ENCODE measurements at regions not wholly inside any gene's neighbourhood (a gene's known extent, or its start where the extent isn't known, plus 50 kb on each side); places are given as distances from the start of the nearest gene placed in this dataset.

DNA sequence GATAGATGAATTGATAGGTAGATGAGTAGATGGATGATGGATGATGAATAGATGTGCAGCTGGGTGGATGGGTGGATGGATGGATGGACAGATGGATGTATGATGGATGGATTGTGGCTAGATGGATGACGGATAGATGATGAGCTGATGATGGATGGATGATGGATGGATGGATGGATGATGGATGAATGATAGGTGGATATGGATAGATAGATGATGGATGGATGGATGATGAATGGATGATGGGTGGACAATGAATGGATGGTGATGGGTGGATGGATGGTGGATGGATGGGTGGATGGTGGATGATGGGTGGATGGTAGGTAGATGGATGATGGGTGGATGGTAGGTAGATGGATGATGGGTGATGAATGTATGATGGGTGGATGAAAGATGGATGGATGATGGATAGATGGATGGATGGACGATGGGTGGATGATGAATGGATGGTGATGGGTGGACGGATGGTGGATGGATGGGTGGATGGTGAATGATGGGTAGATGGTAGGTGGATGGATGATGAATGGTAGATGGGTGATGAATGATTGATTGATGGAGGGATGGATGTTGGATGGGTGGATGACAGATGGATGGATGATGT is 1261.7 kb downstream of the BRD1 start:
- no peak for DNase-seq

DNA sequence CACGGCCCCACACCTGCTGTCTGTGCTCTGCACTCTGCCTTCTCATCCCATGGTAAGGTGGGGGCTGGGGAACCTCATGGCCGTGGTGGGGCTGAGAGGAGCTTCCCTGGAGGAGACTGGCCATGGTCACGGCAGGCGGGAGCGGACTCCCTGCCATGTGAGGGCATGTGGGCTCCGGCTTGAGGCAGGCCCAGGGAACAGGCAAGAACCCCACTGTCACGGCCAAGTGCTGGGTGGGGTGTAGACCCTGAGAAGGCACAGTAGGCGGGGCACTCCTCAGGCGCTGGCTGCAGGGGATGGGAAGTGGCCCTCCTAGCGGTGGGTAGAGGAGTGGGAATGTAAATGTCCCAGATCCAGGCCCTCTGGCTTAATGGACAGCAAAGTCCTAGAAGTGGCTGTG is 1262.7 kb downstream of the BRD1 start:
- no peak for DNase-seq

DNA sequence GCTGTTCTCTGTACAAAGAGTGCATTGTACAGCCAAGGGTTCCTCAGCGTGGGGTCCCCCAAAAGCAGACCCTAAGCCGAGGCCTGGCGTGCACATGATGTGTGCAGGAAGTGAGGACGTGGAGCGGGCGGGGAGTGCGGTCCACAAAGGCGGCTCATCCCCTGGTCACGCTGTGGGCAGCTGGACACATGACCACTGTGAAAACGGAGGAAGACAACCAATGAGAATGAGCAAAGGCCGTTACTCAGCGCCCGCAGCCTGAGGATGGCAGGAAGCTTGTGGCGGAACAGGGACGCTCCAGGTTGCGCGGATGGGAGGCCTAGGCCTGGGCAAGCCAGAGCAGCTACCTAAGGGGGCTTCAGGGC is 1263.7 kb downstream of the BRD1 start:
- no peak for DNase-seq

DNA sequence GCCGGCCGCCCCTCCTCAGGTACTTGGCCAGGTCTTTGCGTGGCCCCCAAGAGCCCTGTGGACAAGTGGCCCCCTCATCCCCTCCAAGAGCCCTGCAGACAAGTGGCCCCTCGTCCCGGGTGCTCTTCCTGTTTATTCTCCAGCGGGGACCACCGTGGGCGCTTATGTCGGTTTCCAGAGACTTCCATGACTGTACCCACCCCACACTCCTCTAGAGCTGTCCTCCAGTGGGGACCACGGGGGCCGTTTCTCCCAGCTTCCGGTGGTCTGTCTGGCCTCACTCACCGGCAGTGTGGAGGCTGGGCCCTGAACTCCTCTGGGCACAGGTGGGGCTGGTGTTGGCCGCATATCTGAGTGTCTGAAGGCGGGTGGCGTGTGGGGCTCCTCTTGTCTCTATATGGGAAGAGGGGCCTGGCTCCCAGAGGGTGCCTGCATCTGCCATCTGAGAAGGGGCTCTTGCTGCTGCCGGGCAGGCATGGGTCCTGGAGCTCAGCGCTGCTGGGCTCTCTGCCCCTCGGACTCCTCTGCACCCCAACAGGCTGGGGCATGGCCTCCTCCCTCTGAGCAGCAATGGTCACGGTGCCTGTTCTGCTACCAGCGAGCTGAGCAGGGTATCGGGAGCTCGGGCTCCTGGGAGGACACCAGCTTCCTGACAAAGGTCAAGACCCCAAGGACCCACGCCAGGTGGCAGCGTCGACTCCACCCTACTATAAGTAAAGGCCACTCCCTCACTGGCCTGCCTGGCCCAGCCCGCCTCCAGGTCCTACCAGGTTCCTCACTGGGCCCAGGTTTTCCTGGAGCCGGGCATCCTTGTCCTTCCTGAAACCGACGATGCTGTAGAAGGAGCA is 1264.3 kb downstream of the BRD1 start:
- no peak for DNase-seq

DNA sequence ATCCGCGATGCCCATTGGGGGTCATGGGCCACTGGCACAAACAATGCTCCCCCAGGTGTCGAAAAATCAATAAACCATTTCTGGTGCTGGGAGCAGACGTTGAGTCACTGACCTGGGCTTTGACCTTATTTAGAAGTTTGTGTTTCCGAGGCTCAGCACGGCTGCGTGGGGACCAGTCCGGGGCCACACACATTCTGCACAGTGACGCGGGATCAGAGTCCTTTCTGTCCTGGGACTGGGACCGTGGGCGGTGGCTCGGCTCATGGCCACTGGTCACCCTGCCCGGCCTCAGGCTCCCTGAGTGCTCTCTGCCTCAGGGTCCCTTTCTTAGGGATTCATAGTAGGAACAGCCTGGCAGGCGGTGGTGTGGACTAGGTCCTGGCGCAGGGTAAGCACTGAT is 1266.0 kb downstream of the BRD1 start:
- no peak for DNase-seq

DNA sequence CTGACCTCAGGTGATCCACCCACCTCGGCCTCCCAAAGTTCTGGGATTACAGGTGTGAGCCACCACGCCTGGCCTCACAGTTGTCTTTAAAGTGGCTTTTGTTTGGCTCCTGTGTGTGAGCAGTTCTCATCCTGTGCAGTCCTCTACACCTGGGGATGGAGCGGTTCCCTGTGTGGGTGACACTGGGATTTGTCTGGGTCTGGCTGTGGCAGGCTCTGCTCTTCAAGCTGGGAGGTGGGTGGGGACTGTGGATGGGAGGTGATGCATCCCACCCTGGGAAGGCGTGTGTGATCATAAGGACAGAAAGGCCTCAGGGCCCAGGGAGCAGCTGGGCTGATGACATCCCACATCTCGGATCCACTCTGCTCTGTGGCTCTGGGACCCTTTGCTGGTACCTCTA is 1266.8 kb downstream of the BRD1 start:
- no peak for DNase-seq

DNA sequence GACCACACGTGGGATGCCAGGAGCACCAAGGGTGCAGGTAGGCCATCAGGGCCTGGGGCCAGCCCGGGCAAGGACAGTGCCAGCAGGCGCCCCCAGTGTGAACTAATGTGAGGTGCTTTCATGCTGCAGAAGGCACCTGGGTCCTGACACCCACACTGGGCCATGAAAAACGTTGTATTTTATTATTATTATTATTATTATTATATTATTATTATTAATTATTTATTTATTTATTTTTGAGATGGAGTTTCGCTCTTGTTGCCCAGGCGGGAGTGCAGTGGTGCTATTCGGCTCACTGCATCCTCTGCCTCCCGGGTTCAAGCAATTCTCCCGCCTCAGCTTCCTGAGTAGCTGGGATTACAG is 1267.3 kb downstream of the BRD1 start:
- DNase-seq, result no peak

DNA sequence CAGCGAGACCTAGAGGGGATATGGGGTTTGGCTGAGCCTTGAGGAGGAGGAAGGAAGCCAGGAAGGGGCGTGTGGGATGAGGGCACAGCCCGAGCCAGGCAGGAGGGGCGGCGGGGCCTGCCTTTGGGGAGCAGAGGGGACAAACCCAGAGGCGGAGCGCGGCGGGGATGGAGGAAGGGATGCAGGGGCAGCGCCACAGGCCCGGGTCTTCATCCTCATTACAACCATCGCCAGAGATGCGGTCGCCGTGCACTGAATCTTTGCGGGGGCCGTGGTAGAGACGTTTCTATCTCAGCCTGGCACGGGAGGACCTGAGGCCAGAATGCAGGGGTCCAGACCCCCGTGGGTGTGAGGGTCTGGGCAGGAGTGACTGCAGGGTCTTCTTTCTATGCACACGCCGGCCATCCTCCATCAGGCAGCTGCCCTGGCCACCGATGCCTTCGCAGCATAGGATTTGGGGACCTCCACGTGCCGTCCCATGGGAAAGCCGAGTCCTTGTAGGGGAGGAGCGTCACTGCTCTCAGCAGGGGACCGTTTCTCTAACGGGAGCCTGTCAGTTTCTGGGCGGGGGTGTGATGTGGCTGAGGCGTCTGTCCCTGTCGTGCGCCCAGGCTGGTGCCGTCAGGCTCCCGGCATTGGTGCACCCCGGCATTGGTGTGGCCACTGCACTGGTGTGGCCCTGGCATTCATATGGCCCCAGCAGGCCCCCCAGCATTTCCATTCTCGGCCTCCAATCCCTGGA is 1267.9 kb downstream of the BRD1 start:
- no peak for DNase-seq

DNA sequence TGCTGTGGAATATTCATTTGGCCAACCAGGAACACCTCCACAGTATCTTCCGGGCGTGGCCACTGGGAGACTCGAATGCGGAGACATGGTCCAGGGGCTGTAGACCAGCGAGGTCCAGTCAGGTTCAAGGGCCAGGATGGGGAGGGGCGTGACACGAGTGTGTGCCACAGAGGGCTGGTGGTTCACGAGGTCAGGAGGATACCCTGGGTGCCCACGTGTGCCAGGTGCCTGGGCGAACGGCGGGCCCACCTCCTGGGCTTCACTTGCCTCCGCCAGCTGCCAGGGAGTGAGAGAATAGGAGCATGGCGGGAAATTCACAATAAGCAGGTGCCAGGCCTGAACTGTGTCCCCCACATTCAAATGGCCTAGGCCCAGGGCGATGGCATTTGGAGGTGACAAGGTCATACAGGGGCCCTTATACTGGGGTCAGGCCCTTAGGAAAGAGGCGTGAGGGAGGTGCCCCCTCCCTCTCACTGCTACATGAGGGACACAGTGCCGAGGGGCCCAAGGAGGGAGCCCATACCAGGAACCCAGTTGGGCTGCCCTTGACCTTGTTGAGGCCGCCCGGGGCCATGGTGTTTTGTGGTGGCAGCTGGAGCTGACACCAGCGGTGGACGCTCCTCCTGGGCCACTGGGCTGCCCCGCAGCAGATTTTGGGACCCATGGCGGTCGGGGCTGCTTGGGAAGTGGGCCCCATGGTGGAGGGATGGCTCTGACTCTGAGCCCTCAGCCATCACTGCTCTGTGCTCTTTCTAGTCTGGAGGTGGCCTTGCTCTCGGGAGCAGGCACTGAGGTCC is 1268.9 kb downstream of the BRD1 start:
- DNase-seq, result no peak

DNA sequence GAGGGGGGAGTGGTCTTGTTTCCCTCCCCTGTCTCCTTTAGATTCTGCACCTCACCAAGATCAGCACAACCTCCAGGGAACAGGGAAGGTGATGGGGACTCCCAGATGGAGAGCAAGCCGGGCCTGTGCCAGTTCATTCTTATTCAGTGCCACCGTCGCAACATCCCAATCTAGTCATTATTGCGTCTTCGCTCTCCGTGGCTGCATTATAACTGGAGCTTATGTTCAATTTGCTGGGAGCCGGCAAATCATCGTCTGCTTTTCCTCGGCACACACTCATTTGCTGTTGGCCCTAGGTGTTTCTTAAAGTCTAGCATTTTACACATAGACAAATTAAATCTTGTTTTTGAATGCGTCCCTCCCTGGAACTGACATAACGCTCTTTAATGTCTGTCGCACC is 1269.7 kb downstream of the BRD1 start:
- no peak for DNase-seq

DNA sequence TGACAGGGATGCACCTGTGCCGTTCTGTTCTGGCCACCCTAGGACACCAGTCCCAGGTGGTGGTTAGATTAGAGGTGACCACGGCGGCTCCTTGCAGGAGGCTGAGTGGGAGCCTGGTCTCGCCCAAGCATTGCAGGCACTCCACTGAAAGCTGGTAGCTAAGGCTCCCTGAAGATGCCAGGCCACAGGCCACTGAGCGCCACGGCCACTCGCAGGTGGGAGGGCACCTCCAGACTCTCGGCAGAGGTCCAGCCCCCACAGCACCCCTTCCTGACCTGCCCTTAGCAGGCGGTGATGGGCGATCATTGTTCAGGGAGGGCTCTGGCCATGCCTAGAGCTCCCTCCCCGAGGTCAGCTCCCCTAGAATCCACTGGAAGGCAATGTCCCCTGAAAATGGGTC is 1270.2 kb downstream of the BRD1 start:
- no peak for DNase-seq

DNA sequence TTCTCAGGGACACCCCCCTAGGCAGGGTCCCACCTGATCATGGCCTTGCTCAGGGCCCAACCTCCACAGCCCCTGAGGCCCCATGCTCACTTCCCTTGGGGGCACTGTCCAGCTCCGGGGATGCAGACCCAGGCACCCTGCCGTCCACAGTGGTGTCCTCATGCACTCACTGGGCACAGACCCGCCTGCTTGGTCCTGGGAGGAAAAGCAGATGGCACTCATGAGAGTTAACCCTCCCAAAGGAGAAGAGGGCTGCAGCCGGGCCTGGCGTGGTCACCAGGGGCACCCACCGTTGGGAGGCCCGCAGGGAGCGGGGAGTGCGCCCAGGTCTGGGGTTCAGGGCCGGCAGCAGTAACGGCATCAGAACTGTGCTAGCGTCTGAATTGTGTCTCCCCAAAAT is 1270.9 kb downstream of the BRD1 start:
- DNase-seq, result no peak

DNA sequence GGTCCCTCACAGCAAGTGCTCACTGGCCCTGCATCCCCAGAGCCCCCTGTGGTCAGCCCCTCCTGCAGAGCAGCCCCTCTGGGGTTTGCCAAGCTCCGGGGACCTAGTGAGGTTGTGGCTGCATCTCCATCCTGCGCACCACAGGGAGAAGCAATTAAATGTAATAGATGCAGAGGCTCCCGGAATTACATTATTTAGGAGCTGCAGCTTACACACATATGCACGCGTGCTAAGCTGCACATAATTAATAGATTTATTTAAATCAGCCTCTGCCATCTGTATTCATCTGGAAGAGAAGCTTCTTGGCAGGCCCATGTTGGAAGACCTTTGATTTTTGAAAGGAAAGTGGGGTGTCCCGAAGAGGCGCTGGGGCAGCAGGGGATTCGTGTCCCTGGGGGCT is 1271.5 kb downstream of the BRD1 start:
- DNase-seq, result no peak

DNA sequence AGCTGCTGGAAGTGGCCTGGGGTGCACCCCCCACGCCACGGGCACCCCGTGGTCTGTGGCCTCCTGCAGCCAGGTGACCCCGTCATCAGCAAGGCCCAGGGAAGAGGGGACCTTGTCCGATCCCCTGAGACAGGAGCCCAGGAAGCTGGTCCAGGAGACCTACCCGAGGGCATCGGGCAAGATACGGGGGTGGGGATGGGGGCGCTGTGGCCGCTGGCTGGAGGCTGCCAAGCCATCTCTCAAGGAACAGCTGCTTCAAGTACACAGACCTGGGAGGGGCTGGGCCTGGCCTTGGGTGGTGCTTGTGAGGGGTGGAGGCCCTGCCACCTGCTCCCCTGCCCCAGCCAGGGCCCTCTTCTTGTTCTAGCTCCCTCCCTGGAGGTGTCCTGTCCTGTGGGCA is 1272.1 kb downstream of the BRD1 start:
- no peak for DNase-seq

DNA sequence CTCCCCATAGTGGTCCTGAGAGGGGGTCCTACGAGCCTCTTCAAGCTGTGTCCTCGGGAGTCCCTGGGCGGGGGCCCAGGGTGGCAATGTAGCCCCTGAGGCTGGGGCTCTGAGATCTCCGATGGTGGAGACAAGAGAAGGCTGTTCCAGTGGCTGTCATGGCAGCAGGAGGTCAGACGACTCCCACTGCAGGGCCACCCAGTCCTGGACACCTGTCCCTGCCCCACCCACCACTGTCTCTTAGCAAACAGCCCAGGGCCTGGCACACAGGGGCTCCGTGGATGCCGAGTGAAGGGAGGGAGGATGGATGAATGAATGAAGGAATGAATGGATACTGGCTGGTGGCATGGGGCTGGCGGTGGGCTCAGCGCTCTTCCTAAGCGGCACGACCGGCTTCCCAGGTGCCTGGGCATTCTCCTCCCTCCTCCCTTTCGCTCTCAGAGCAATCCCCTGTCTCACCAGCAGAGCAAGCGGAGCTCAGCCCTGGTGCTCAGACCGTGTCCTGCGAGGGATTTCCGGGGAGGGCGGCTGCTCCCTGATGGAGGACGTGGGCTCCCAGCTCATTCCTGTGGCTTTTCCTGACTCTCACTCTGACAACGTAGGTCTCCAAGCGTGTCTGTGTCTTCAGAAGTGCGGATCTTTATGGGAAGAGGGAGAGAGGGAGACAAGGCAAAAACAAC is 1272.6 kb downstream of the BRD1 start:
- no peak for DNase-seq

DNA sequence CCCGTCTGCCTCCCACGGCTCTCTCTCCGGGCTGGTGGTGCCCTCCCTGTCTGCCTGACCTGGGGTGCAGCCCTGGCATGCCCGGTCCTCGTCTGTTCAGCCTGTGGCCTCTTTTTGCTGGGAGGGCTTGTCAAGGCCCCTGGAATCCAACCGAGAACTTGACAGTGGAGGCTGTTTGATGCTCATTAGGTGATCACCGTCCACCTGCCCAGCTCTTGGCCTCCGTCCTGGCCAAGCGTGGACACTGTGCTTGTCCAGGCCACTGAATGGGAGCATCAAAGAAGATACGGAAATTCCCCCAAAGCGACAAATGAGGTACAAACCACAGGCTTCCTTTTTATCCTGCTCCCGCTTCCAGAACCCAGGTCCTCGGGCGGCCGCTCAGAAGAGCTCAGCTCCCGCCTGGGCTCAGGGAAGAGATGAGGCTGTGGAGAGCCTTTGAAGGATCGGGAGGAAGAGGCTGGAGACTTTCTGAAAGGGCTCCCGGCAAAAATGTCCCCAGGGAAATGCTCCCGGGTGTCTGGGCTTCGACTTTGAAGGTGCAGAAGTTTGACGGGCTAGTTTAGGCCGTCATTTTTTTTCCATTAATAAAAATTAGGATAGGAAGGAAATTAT is 1273.9 kb downstream of the BRD1 start:
- no peak for DNase-seq

DNA sequence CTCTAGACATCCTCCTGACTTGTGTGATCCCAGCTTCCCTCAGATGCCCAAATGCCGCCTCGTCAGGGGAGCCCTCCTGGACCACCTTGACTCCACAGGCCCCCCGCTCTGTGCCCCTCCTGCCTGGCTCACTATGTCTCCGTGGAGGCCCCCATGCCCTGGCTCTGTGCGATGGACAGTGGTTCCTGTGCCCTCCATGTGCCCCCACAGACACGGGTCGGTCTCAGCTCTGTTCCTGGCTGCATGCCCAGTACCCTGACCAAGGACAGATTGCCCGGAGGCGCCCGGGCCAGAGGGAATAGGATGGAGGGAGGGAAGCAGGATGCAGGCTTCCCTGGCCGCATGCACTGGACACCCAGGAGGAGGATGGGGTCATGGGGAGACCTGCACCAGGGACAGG is 1274.6 kb downstream of the BRD1 start:
- DNase-seq, result no peak

DNA sequence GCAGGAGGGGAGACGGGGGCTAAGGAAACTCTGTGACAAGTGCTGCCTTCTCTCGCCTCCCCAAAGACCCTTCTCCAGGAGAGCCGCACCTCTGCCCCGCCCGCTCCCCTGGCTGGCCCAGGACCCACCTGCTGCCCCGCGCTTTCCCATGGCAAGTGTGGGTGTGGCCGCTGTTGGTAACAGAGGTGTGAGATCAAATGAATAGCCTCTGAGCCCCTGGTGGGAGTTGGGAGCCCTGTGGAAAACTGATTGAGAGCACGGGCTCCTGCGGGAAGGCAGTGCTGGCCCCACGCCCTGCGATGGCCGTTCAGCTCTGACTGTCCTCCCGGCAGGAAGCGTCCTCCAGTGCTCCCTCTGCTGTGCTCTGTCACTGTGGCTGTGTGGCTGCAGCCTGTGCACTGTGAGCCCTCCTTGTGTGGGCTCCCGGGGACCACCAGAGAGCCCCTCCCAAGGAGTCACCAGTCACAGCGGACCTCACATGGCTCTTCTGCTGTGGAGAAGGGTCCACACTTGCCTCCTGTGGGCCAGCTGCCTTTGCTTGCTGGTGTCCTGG is 1275.9 kb downstream of the BRD1 start:
- no peak for DNase-seq

DNA sequence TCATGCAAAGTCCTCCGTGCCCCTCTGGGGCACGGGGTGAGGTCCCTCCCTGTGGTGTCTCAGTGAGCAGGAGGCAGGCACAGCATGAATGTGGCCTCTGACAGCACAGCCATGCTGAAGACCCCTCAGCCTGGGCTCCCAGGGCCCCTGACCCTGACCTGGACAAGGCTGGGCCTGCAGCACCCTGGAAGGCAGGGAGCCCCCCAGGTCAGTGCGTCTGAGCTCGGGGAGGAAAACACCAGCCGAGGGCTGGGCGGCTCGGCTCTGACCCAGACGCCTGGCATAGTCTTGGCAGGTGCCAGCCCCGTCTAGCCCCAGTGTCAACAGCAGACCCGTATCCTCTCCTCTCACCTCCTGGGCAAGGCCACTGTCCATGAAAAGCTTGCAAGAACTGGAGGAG is 1276.6 kb downstream of the BRD1 start:
- no peak for DNase-seq

DNA sequence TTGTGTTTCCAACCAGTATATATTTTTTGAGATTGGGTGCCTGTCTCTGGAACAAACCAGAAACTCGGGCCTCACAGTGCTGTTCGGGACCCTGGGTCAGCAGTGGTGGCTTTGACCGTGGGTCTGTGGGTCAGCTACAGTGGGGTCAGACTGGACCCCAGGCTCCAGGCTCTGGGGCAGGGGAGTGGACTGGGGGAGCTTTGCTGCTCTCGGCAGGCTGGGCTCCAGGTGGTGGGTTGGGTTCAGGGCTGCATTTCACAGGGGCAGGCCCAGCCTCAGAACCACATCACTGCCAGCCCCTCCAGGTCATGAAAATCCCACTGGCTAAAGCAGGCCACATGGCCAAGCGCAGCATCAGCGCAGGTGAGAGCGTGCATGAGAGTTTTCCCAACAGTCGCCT is 1279.3 kb downstream of the BRD1 start:
- no peak for DNase-seq

DNA sequence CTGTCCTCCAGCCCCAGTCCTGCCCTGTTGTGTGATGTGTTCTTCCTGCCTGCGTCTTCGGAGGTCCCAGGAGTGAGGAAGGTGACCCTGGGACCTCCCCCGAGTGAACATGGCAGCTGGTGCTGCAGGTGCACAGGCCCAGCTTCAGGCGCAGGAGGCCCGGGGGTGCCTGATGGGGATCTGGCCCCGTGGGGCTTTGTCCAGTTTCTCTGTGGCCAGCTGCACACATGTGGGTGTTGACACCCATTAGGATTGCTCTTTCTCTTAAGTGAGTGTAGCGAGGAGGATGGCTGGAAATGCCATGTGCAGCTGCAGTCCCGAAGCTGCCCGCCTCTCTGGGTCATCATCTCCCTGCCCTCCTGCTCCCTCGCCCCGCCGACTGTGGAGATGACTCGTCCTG is 1279.7 kb downstream of the BRD1 start:
- DNase-seq, result no peak

All from EL (cell line).